Endodermal cell (in vitro differentiated cells): ENCODE measurements at regions not wholly inside any gene's neighbourhood (a gene's known extent, or its start where the extent isn't known, plus 50 kb on each side); places are given as distances from the start of the nearest gene placed in this dataset.

ENCODE experiments used
- DNase-seq: peaks from one replicate; pipeline ENCODE4 v3.0.0-alpha.2; 2017
- H3K27ac ChIP-seq: 2 replicates; pipeline ENCODE4 v1.5.1; 2013; ENCODE audit warnings: mild to moderate bottlenecking, low read depth, low read length, moderate library complexity
- H3K27me3 ChIP-seq: 2 replicates; pipeline ENCODE4 v1.6.1; 2013; ENCODE audit warnings: mild to moderate bottlenecking, low read length, moderate library complexity; ENCODE audit not compliant: insufficient read depth, control insufficient read depth, poor library complexity, severe bottlenecking
- H3K36me3 ChIP-seq: 2 replicates; pipeline ENCODE4 v1.7.0; 2013; ENCODE audit warnings: mild to moderate bottlenecking, low read length, moderate library complexity; ENCODE audit not compliant: control insufficient read depth, insufficient read depth
- H3K4me1 ChIP-seq: one replicate; pipeline ENCODE4 v1.7.0; 2013; ENCODE audit warnings: low read length; ENCODE audit not compliant: control insufficient read depth, insufficient read depth
- H3K4me3 ChIP-seq: 2 replicates; pipeline ENCODE4 v1.5.1; 2013; ENCODE audit warnings: mild to moderate bottlenecking, low read length, moderate library complexity
- H3K9ac ChIP-seq: 2 replicates; pipeline ENCODE4 v1.6.1; 2013; ENCODE audit warnings: mild to moderate bottlenecking, low read length, moderate library complexity; ENCODE audit not compliant: poor library complexity, severe bottlenecking; ENCODE audit errors: extremely low read depth
- H3K9me3 ChIP-seq: 2 replicates; pipeline ENCODE4 v1.6.1; 2013; ENCODE audit warnings: mild to moderate bottlenecking, low read length, moderate library complexity; ENCODE audit not compliant: control insufficient read depth
- H3K27ac Mint-ChIP-seq: 2 replicates; pipeline ENCODE4 v1.8.0; 2020; ENCODE audit warnings: mixed read lengths
- H3K27me3 Mint-ChIP-seq: 2 replicates; pipeline ENCODE4 v1.8.0; 2021; ENCODE audit warnings: mild to moderate bottlenecking, mixed read lengths; ENCODE audit not compliant: insufficient read depth
- H3K36me3 Mint-ChIP-seq: 2 replicates; pipeline ENCODE4 v1.8.0; 2020; ENCODE audit warnings: low read depth, mixed read lengths
- H3K4me1 Mint-ChIP-seq: 2 replicates; pipeline ENCODE4 v1.8.0; 2020; ENCODE audit warnings: mixed read lengths
- H3K4me3 Mint-ChIP-seq: 2 replicates; pipeline ENCODE4 v1.8.0; 2020; ENCODE audit warnings: mild to moderate bottlenecking, moderate library complexity, mixed read lengths
- H3K9me3 Mint-ChIP-seq: 2 replicates; pipeline ENCODE4 v1.8.0; 2020; ENCODE audit warnings: mild to moderate bottlenecking, mixed read lengths
- CTCF ChIP-seq: fragments of 200-600 bp; sonication (generic); conservative IDR thresholded peaks from 2 replicates; pipeline ENCODE4 v1.5.0; 2021; ENCODE audit warnings: antibody characterized with exemption, mild to moderate bottlenecking
- WGBS, 2 experiments: methylation state at CpG; one replicate each; pipeline versions ENCODE4 v1.1.5 to v1.1.7; 2013; ENCODE audit warnings: missing lambda C conversion rate in 2 of 2, mixed read lengths in 1 of 2; ENCODE audit not compliant: insufficient coverage in 1 of 2, insufficient read length in 1 of 2; 5-methylcytosine and 5-hydroxymethylcytosine counted together

DNA sequence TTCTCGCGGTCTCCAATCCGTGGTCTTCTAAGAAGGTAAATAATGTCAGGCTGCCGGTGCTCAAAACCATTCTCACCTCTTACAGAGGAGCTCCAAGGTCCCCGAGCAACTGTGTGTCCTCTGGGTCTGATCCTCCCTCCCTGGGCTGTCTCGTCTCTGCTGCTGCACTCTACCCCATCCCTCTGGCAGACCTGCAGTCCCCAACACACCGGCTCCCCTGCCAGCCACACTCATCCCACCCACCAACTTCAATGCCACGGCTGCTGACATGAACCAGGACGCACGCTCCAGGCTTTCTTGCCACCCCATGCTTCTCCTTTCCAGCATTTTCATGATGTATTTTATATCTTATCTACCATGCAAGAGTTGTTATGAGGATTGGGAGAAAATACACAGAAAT lies 559.5 kb upstream of the SALL3 start:
- H3K27ac Mint-ChIP-seq: no peak overlapping the region
- no peak for TF ChIP-seq CTCF
- H3K27me3 Mint-ChIP-seq: peaks cover 4% of the 10 kb centered on the region
- Histone ChIP-seq H3K27ac (no peak overlapping the region), H3K27me3 (no peaks in the 10 kb centered on the region), H3K9me3 (no peaks in the 10 kb centered on the region), H3K4me3 (no peak overlapping the region), H3K9ac (no peak overlapping the region), H3K36me3 (no peaks in the 10 kb centered on the region), H3K4me1 (no peaks in the 10 kb centered on the region)
- no peak for DNase-seq
- H3K9me3 Mint-ChIP-seq: no peaks in the 10 kb centered on the region
- no peaks in the 10 kb centered on the region for H3K4me1 Mint-ChIP-seq
- H3K36me3 Mint-ChIP-seq: no peaks in the 10 kb centered on the region
- H3K4me3 Mint-ChIP-seq: no peak overlapping the region
- WGBS, 2 experiments: 90 to 94% methylated on average over 6 to 10 of the region's 10 CpGs

- Histone ChIP-seq H3K4me1 (no peaks in the 10 kb centered on the region), H3K27me3 (no peaks in the 10 kb centered on the region), H3K27ac (no peak overlapping the region), H3K36me3 (no peaks in the 10 kb centered on the region), H3K4me3 (no peak overlapping the region), H3K9ac (no peak overlapping the region), H3K9me3 (no peaks in the 10 kb centered on the region)
- Mint-ChIP-seq H3K4me1 (no peaks in the 10 kb centered on the region), H3K27me3 (peaks cover 4% of the 10 kb centered on the region), H3K36me3 (no peaks in the 10 kb centered on the region), H3K27ac (no peak overlapping the region), H3K4me3 (no peak overlapping the region), H3K9me3 (no peaks in the 10 kb centered on the region)
- DNase-seq: no peak
- TF ChIP-seq CTCF: no peak
- 86 to 87% methylated on average over 1 of the region's 1 CpG for WGBS, 2 experiments
Observed at GRCh38 chr18:78421392-78421791, 558.2 kb upstream of the SALL3 start.

GRCh38 chr18:78422336-78422735 lies 557.3 kb upstream of the SALL3 start:
- WGBS, 2 experiments: 83 to 87% methylated on average over 1 to 7 of the region's 7 CpGs
- Histone ChIP-seq H3K4me1 (no peaks in the 10 kb centered on the region), H3K36me3 (no peaks in the 10 kb centered on the region), H3K27me3 (no peaks in the 10 kb centered on the region), H3K9me3 (no peaks in the 10 kb centered on the region), H3K9ac (no peak overlapping the region), H3K27ac (no peak overlapping the region), H3K4me3 (no peak overlapping the region)
- H3K27ac Mint-ChIP-seq: no peak overlapping the region
- TF ChIP-seq CTCF: no peak
- H3K4me3 Mint-ChIP-seq: no peak overlapping the region
- no peak for DNase-seq
- H3K36me3 Mint-ChIP-seq: no peaks in the 10 kb centered on the region
- H3K27me3 Mint-ChIP-seq: peaks cover 4% of the 10 kb centered on the region
- no peaks in the 10 kb centered on the region for H3K9me3 Mint-ChIP-seq
- H3K4me1 Mint-ChIP-seq: no peaks in the 10 kb centered on the region
